ENCODE measurements at regions not wholly inside any gene's neighbourhood (a gene's known extent, or its start where the extent isn't known, plus 50 kb on each side); places are given as distances from the start of the nearest gene placed in this dataset.

DNA sequence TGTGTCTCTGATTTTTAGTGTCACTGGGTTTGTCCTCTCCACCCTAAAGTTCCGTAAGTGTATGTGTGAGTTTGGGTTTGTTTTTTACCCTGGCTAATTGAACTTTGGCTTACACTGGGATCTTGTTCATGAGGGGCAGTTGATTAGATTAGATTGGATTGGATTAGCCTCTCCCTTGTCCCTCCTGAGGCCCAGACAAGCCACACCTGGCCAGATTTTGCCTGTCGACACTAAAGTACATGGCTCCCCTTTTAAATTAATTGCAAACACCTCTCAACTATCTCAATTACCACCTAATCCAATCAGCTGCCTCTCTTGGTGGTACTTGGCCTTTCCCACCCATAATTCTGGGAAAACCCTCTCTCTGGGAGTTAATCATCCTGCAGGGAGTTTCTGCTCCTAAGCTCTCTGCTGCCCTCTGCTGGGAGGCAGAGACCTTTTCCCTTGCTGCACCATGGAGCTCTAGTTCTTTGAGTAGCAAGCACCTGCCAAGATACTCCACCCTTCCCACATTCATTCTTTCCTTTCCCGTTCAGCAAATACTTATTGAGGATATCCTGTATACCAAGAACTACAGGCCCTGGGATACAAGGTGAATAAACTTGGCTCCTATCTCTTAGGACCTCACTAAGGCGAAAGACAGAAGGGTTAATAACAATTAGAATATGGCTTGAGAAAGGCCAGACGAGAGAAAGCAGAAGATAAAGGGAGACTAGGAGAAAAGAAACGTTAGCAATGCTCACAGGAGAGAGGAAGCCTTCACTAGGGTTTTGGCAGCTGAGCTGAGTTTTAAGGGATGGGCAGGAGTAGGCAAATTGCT is 60.0 kb upstream of the MPHOSPH6 start:
- peak; percentile 57 to 65 for DNase-seq
- Histone ChIP-seq H3K4me3 (ENCODE audit: low read length) (no peak overlapping the region), H3K27ac (ENCODE audit: low read length) (no peak overlapping the region), H3K36me3 (ENCODE audit: control insufficient read depth, insufficient read depth, low read length) (no peaks in the 10 kb centered on the region), H3K4me1 (ENCODE audit: control insufficient read depth, insufficient read depth, low read length) (peaks cover 3% of the 10 kb centered on the region), H3K27me3 (ENCODE audit: control insufficient read depth, insufficient read depth, low read length) (no peaks in the 10 kb centered on the region), H3K9me3 (ENCODE audit: control insufficient read depth, low read depth, low read length) (no peaks in the 10 kb centered on the region)
- WGBS (ENCODE audit: insufficient coverage, low lambda C conversion rate) = 55% methylated on average over 3 of the region's 6 CpGs

DNA sequence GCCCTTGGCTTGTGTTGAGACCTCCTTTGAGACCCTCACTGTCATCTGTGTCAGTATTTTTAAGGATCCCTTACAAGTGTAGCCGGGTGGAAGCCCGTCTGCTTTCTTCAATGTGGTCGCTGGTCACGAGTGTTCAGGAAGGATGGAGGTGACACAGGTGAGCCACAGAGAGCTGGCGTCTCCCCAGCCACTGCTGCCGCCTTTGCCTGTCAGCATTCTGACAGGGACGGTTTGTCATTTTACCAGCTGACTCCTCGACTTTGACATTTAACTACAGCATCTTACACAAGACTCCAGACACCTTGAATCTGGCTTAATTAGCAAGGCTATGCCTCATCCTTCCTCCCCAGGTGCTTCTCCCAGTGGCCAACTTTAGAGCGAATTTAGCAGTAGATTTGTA is 56.3 kb upstream of the MPHOSPH6 start:
- DNase-seq = no peak
- H3K27ac ChIP-seq (ENCODE audit: low read length) = no peak overlapping the region
- WGBS (ENCODE audit: insufficient coverage, low lambda C conversion rate) = no CpG with 5 or more reads among the region's 9 CpGs
- H3K4me1 ChIP-seq (ENCODE audit: control insufficient read depth, insufficient read depth, low read length) = peaks cover 3% of the 10 kb centered on the region
- H3K36me3 ChIP-seq (ENCODE audit: control insufficient read depth, insufficient read depth, low read length) = no peaks in the 10 kb centered on the region
- no peaks in the 10 kb centered on the region for H3K9me3 ChIP-seq (ENCODE audit: control insufficient read depth, low read depth, low read length)
- no peaks in the 10 kb centered on the region for H3K27me3 ChIP-seq (ENCODE audit: control insufficient read depth, insufficient read depth, low read length)
- no peak overlapping the region for H3K4me3 ChIP-seq (ENCODE audit: low read length)

DNA sequence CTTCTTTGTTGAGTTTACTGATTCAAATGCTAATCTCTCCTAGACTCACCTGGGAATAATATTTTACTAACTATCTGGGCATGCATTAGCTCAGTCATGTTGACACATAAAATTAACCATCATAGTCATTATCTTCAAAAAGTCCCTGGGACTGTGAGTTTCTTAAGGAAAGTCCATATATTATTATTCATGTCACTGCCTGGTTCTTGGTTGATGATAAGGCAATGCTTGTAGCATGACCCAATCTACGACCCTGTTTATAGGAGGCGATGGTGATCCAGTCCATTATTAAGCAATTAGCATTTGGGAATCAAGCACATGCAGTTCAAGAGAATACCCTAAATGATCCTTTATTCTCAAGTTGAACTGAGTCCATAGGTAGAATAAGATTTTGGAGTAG is 54.8 kb upstream of the MPHOSPH6 start:
- no peaks in the 10 kb centered on the region for H3K9me3 ChIP-seq (ENCODE audit: control insufficient read depth, low read depth, low read length)
- H3K4me3 ChIP-seq (ENCODE audit: low read length) = no peak overlapping the region
- H3K27ac ChIP-seq (ENCODE audit: low read length) = no peak overlapping the region
- WGBS (ENCODE audit: insufficient coverage, low lambda C conversion rate) = no CpG with 5 or more reads among the region's 2 CpGs
- no peaks in the 10 kb centered on the region for H3K27me3 ChIP-seq (ENCODE audit: control insufficient read depth, insufficient read depth, low read length)
- H3K4me1 ChIP-seq (ENCODE audit: control insufficient read depth, insufficient read depth, low read length) = peaks cover 1% of the 10 kb centered on the region
- no peaks in the 10 kb centered on the region for H3K36me3 ChIP-seq (ENCODE audit: control insufficient read depth, insufficient read depth, low read length)
- DNase-seq = no peak

DNA sequence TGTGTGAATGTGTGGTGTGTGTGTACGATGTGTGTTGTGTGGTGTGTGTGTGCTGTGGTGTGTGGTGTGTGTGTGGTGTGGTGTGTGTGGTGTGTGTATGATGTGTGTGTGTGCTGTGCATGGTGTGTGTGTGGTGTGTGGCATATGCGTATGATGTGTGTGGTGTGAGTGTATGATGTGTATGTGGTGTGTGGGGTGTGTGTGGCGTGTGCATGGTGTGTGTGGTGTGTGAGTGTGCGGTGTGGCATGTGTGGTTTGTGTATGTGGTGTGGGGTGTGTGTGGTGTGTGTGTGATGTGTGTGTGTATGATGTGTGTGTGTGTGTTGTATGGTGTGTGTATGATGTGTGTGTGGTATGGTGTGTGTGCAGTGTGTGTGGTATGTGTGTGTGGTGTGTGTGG is 50.5 kb upstream of the MPHOSPH6 start:
- Histone ChIP-seq H3K36me3 (ENCODE audit: control insufficient read depth, insufficient read depth, low read length) (no peaks in the 10 kb centered on the region), H3K9me3 (ENCODE audit: control insufficient read depth, low read depth, low read length) (no peaks in the 10 kb centered on the region), H3K27me3 (ENCODE audit: control insufficient read depth, insufficient read depth, low read length) (no peaks in the 10 kb centered on the region), H3K27ac (ENCODE audit: low read length) (no peak overlapping the region), H3K4me3 (ENCODE audit: low read length) (no peak overlapping the region), H3K4me1 (ENCODE audit: control insufficient read depth, insufficient read depth, low read length) (no peaks in the 10 kb centered on the region)
- DNase-seq = no peak
- WGBS (ENCODE audit: insufficient coverage, low lambda C conversion rate) = no CpG with 5 or more reads among the region's 4 CpGs
